Vagina (tissue), 2 donors: ENCODE measurements at regions not wholly inside any gene's neighbourhood (a gene's known extent, or its start where the extent isn't known, plus 50 kb on each side); places are given as distances from the start of the nearest gene placed in this dataset.
A peak's percentile ranks its signal among the peaks of the same experiment; 100 is the strongest.

Source experiments
- CTCF ChIP-seq, 3 experiments: fragments of 450-650 bp in 2 of 3; fragments of 200-600 bp in 1 of 3; sonication (generic) in 1 of 3; IDR thresholded peaks; one replicate each; pipeline ENCODE4 v1.5.1; 2017 to 2019; ENCODE audit warnings: antibody characterized with exemption in 3 of 3, mild to moderate bottlenecking in 2 of 3, moderate library complexity in 2 of 3
- POLR2A ChIP-seq, 2 donors: fragments of 450-650 bp; IDR thresholded peaks; one replicate each; pipeline ENCODE4 v1.6.1; 2017; ENCODE audit warnings: antibody characterized with exemption in 2 of 2, mild to moderate bottlenecking in 2 of 2, moderate library complexity in 2 of 2
- POLR2AphosphoS5 ChIP-seq, 2 donors: sonication (generic); formaldehyde crosslinking; IDR thresholded peaks; one replicate each; pipeline ENCODE4 v1.9.0; 2017; ENCODE audit warnings: antibody characterized with exemption in 2 of 2, mild to moderate bottlenecking in 2 of 2, low read depth in 1 of 2; ENCODE audit not compliant: insufficient read depth in 1 of 2

GRCh38 chr9:115237385-115237998, 119.5 kb upstream of the TNC start:
- TF ChIP-seq CTCF (IDR thresholded peaks at IDR 0.05) (no peak), POLR2A (IDR thresholded peaks at IDR 0.05) (no peak), POLR2AphosphoS5 (IDR thresholded peaks at IDR 0.05; ENCODE audit: insufficient read depth in 1 of 2, low read depth in 1 of 2) (peak in 1 of 2 donors; percentile 51)
